NCI-H748 (cell line): ENCODE measurements at regions not wholly inside any gene's neighbourhood (a gene's known extent, or its start where the extent isn't known, plus 50 kb on each side); places are given as distances from the start of the nearest gene placed in this dataset.
A peak's percentile ranks its signal among the peaks of the same experiment; 100 is the strongest.
"Not testable (repeated sequence)": the region's sequence is repeated elsewhere in the genome, so short reads cannot be mapped to it uniquely, and the experiment has no call there.

Experiments used
- DNase-seq: peaks from one replicate; lab custom pipeline; 2025; ENCODE audit not compliant: unreplicated experiment; lab: John Stamatoyannopoulos, UW

GRCh38 chr19:29060813-29061364 is 152.1 kb downstream of the UQCRFS1 start:
- no peak for DNase-seq

DNA sequence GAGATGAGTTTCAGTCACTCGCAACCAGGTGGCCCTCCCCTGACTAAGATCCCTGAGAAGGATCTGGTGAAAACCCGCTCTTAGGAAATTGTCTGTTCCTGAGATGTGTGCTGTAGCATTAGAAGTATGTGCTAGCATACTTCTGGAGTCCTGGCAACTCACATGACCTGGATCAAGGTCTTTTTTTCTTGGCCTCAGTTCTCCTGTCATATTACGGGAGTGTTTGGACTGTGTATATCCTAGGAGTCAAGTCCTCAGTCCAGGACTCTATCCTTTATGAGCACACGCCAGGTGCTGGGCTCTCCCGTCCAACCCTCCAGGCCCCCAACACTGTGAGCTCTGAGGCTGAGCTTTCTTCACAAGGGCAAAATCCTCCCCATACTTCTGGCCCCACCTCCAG is 156.4 kb downstream of the UQCRFS1 start:
- DNase-seq: no peak

DNA sequence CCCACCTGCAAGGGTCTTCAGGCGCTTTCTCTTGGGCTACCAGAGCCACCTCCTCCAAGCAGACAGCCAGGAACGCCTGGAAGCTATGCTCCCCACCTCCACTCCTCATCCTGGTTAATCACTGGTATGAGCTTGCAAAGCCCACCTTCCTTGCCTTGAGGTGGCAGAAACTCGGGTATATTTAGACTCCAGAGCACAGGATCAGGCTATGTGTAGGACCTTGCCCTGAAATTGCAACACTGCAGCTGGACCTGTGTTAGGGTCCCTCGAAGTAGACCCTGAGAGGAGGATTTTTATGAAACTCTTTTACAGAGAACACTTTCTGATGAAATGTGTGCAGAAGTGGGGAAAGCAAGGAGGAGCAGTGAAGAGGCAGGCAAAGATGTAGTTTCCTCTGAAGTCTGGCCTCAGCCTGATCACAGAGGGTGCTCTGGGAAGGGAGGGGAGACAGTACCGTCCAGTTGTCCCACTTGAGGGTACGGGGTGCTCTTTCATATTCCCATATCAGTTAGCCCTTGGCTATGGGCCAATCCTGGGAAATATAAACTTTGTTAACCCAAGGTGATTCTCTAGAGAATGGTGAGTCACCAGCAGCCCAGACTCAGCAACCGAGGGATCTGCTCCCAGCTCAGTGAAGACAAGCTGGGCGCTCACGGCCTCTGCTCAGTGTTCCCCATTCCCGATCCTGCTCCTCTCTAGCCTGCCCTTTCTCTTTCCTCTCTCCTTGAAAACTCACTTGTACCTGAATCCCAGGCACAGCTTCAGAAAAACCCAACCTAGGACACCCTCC is 157.9 kb downstream of the UQCRFS1 start:
- no peak for DNase-seq

DNA sequence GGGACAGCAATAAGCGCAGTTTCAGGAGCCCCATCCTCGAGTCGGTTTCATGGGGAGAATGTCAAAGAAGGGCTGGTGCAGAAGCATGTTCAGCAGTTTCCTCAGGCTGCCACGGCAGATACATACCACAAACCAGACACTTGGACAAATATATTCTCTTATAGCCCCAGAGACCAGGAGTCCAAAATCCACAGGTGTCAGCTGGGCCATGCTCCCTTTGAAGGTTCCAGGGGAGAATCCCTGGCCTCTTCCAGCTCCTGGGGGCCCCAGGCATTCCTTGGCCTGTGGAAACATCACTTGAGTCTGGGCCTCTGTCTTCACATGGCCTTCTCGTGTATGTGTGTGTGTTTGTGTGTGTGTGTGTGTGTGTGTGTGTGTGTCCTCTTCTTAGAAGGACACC is 164.1 kb downstream of the UQCRFS1 start:
- no peak for DNase-seq

DNA sequence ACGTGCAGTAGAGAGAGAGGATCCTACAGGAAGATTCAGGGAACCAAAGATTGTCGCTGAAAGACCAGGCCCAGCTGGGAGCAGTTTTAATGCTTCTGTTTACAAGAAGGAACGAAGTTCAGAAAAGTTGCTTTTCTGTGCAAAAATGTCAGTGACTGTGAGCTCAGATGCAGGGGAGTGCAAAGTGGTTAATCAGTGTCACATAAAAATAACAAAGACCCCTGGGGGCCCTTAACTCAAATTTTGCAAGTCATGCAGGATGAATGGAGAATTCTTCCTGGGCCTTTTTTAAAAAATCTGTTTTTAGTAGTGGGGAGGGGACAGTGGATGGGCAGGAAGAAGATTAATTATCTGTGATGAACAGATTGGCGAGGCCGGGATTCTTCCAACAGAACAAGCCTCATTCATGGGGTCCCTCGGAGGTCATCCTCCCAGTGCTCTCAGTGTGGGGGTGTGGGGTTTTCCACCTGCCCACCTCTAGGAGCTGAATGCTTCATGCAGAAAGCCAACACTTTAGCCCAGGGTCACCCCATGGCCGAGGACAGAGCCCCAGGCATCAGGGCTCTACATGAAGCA is 167.2 kb downstream of the UQCRFS1 start:
- DNase-seq: no peak

GRCh38 chr19:29044037-29044436 is 168.9 kb downstream of the UQCRFS1 start:
- no peak for DNase-seq

DNA sequence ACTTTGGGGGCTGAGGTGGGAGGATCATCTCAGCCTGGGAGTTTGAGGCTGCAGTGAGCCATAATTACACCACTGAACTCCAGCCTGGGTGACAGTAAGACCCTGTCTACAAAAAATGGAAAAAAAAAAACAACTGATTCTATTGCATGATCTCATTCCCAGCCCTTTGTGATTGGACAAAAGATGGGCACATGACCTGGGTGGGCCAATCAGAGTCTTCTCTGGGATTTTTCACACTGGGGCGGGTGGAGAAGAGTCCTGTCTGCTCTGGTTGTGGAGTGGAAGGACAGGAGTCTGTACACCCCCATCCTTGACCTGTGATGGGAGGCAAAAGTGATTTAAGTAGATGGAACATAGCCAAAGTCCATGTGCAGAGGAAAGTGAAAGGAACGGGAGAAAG is 170.5 kb downstream of the UQCRFS1 start:
- DNase-seq: no peak

- DNase-seq: peak; percentile 71
Measured at GRCh38 chr19:29040951-29041350, 172.0 kb downstream of the UQCRFS1 start.

DNA sequence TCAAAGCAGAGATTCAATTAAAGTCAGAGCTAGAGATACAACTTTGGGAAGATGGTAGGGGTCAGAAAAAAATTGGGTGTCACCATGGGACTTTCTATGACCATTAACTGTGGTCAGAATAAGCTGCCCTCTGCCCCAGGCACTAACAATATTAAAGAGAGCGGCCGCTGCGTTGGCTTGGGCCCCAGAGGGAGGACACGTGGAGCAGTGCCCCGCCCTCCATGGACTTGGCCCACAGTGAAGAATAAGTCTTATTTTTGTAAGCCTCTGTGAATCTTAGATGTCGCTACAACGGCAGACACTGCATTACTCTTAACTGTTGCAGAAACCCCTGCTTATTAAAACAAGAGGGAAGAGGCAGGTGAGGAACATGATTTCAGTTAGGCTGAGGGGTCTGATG is 172.7 kb downstream of the UQCRFS1 start:
- no peak for DNase-seq

- DNase-seq: not testable (repeated sequence)
Measured at GRCh38 chr19:29039036-29039435, 173.9 kb downstream of the UQCRFS1 start.

- DNase-seq: no peak
Measured at GRCh38 chr19:29031216-29031615, 181.7 kb downstream of the UQCRFS1 start.

DNA sequence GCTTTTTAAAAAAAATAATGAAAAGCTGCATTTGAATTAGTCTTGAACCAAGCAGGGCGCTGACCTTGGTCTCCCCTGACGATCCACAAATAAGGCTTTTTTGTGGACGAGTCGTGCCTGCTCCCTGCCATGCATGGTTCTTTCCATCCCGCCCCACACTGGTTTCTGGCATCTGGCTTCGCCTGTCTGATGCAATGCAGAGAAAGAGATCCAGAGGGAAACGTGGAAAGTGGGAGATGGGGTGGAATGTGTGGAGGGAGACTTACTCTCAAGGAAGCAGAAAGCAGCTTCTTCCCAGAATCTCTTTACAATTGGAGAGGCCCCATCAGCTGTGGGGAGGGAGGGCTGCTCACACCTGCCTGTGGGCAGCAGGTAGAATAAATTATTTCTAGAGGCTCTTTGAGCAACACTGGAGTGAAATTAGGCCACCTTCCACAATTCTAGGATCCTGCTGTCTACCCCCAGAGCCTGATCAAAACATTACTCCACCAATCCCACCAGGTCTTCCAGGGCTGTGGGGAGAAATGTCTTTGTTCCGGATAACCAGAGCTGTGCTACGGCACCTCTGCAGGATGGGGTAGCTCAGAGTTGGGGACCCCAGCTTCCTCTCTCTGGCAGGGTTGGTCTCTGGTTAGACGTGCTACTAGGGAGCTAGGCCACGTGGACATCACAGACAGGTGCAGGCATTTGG is 183.5 kb downstream of the UQCRFS1 start:
- no peak for DNase-seq

DNA sequence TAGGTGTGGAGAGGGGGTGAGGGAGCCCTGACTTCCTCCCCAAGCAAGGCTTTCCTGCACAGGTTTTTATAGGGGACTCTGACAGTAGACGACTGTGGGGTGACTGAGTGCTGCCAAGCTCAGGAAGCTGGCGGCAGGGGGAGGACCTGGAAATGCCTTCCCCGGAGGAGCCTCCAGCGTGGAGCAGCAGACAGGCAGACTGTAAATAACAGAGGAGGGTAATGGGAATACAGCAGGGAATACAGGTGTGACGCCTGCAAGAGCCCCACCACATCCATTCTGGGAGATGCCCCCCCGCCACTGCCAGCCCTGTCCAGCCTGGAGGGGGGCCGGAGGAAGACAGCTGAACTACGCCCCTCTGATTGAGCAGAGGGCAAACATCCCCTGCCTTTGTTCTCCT is 190.4 kb downstream of the UQCRFS1 start:
- no peak for DNase-seq

- no peak for DNase-seq
Measured at GRCh38 chr19:29022165-29022564, 190.8 kb downstream of the UQCRFS1 start.

DNA sequence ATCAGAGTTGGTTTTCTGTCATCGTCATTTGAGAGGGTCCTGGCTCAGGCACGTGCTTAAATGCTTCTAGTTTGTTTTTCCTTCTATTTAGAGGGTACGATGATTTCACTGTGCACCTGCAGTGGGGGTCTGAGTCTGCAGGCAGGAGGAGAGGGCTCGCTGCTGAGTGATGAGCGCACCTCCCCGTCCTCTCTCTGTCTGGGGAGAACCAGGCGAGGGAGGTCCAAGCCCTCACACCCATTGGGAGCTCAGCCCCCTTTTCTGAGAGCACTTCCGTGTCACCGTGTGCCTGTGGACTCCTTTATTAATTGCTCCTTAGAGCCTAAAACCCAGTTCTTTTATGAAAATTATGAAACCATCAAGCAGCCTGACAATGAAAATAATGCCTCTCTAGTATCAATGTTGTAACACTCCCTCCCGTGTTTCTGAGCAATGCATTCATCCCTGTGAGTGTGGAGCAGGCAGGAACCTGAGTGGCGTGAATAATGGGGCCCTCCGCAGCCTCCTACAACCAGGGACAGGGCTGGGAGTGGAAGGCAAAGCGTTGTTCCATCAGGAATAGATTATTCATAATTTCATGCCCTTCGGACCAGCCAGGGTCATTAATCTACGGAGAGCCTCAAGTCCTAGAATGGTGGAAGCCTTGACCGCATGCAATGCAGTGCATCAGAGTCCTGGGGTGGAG is 191.6 kb downstream of the UQCRFS1 start:
- no peak for DNase-seq

- DNase-seq: no peak
Measured at GRCh38 chr19:29019403-29019802, 193.5 kb downstream of the UQCRFS1 start.

DNA sequence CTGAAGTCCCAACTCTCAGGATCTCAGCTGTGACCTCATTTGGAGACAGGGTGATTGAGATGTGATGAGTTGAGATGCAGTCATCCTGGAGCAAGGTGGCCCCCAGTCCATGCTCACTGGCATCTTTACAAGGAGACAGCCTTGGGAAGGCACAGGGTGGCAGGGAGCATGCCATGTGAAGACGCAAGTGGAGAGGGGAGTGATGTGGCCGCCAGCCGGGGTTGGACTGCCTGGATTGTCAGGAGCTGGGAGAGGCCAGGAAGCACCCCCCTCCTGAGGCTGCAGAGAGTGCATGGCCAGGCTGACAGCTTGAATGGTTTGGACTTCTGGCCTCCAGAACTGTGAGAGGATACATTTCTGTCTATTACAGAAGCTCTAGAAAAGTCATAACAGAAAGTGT is 194.4 kb downstream of the UQCRFS1 start:
- DNase-seq: no peak

DNA sequence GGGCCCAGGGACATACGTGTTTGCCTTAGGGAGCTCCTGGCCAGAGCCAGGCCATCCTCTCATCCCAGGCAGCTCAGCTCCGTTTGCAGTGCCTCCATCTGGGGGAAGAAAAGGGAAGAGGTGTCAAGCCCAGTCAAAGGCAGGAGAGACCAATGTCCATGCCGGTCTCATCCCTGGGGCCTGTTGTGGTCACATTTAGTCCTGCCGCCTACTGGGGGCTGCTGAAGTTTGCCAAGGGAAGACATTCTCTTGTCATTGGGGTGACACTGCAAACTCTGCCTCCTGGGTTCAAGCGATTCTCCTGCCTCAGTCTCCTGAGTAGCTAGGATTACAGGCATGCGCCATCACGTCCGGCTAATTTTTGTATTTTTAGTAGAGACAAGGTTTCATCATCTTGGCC is 195.2 kb downstream of the UQCRFS1 start:
- DNase-seq: no peak

- DNase-seq: no peak
Measured at GRCh38 chr19:29016926-29017760, 195.8 kb downstream of the UQCRFS1 start.

DNA sequence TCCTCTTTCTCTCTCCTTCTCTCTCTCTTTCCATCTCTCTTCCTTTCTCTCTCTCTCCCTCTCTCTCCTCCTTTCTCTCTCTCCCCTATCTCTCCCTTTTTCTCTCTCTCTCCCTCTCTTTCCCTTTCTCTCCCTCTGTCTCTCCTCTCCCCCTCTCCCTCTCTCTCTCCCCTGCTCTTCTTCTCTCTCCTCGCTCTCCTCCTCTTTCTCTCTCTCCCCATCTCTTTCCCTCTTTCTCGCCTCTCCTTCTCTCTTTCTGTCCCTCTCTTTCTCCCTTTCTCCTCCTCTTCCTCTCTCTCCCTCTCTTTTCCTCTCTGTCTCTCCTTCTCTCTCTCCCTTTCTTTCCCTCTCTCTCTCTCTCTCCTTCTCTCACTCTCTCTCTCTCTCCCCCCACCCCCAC is 196.6 kb downstream of the UQCRFS1 start:
- no peak for DNase-seq

DNA sequence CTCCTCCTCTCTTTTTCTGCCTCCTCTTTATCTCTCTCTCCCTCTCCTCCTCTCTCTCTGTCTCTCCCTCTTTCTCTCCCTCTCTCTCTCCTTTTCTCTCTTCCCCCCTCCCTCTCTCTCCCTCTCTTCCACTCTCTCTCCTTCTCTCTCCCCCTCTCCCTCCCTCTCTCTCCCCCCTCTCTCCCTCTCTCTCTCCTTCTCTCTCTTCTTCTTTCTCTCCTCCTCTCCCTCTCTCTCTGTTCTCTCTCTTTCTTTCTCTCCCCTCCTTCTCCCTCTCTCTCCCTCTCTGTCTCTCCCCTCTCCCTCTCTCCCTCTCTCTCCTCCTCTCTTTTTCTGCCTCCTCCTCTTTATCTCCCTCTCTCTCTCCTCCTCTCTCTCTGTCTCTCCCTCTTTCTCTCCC is 197.4 kb downstream of the UQCRFS1 start:
- DNase-seq: no peak
